Fibroblast of lung (primary cell): ENCODE measurements at regions not wholly inside any gene's neighbourhood (a gene's known extent, or its start where the extent isn't known, plus 50 kb on each side); places are given as distances from the start of the nearest gene placed in this dataset.

Experiments used
- CTCF ChIP-seq, 2 donors: IDR thresholded peaks in 1 of 2; conservative IDR thresholded peaks in 1 of 2; 1 replicate in 1 of 2; 2 replicates in 1 of 2; pipeline ENCODE4 v1.5.1; 2011 to 2012; ENCODE audit warnings: low read length in 2 of 2, control low read depth in 1 of 2, inconsistent platforms in 1 of 2, low read depth in 1 of 2, mild to moderate bottlenecking in 1 of 2
- EZH2 ChIP-seq: IDR thresholded peaks from 2 replicates; pipeline ENCODE4 v1.5.1; 2012; ENCODE audit warnings: low read length, control low read depth, mild to moderate bottlenecking; ENCODE audit errors: missing control alignments

- TF ChIP-seq CTCF (conservative IDR thresholded peaks at IDR 0.05 in 1 of 2, IDR thresholded peaks at IDR 0.05 in 1 of 2; ENCODE audit: low read depth in 1 of 2, low read length in 2 of 2) (no peak), EZH2 (no peak)
Observed at GRCh38 chr3:89624494-89624893, 517.1 kb downstream of the EPHA3 start.
